NK-92 treated with Interleukin-12 subunit alpha and Interleukin-12 subunit beta, amount 100 ng/mL, for 24 hours (cell line): ENCODE measurements at regions not wholly inside any gene's neighbourhood (a gene's known extent, or its start where the extent isn't known, plus 50 kb on each side); places are given as distances from the start of the nearest gene placed in this dataset.
"Not testable (repeated sequence)": the region's sequence is repeated elsewhere in the genome, so short reads cannot be mapped to it uniquely, and the experiment has no call there.

ENCODE experiments used
- DNase-seq: peaks from one replicate; lab custom pipeline; 2025; lab: John Stamatoyannopoulos, UW

- no peak for DNase-seq
Measured at GRCh38 chr12:91307957-91308670, 125.5 kb upstream of the DCN start.

GRCh38 chr12:91290354-91290753 is 107.7 kb upstream of the DCN start:
- no peak for DNase-seq

DNA sequence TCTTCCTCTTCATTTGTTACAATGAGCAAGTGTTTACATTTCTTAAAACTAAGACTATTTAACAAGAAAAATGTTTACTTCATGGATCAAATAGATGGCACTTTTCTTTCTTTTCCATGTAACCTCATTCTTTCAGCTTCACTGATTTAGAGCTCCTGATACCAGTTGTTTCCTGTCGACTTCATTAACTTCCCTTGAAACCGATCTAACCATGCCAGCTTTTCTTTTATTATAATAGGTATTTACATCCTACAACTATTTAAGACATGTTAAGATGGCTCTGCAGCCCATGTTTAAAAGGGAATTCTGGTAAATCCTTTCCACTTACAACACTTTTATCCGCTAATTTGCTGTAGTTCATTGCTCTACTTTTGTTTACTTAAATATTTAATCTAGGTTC is 107.3 kb upstream of the DCN start:
- no peak for DNase-seq

GRCh38 chr12:91289072-91289471 is 106.5 kb upstream of the DCN start:
- DNase-seq: no peak

GRCh38 chr12:91287753-91288152 is 105.1 kb upstream of the DCN start:
- DNase-seq: no peak

DNA sequence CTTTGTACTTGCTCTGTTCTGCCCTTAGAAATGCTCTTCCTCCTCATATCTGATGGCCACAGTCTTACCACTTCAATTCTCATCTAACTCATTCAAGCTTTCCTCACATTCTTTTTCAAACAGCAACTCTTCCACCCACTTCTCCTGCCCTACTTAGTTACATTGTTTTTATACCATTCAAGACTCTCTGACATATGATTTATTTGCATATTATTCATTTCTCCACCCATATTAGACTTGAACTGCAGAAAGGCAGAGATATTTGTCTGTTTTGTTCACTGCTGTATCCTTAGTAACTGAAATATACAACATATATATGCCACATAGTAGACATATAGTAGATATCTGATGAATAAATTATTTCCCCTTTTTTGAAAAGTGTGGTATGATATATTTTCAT is 95.5 kb upstream of the DCN start:
- DNase-seq: no peak

- DNase-seq: no peak
Measured at GRCh38 chr12:91276509-91276908, 93.9 kb upstream of the DCN start.

GRCh38 chr12:91275321-91275720 is 92.7 kb upstream of the DCN start:
- no peak for DNase-seq

DNA sequence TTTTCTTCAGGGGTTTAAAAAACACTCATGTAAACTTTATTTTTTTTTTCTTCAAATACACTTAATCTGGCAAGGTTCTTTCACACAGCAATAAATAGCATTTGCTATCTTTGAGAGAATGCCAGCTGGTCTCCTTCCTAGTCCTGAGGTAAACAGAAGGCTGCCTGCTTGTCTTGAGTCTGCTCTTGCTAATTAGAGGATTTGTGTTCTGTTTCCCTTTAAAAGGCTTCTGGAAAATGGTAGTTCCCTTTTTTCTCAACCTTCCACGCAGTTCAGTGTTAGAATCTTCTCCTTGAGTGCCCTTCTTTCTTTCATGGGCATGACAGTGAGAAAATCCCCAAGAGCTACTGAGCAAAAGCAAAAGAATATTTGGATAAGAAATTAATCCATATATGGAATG is 92.3 kb upstream of the DCN start:
- no peak for DNase-seq

DNA sequence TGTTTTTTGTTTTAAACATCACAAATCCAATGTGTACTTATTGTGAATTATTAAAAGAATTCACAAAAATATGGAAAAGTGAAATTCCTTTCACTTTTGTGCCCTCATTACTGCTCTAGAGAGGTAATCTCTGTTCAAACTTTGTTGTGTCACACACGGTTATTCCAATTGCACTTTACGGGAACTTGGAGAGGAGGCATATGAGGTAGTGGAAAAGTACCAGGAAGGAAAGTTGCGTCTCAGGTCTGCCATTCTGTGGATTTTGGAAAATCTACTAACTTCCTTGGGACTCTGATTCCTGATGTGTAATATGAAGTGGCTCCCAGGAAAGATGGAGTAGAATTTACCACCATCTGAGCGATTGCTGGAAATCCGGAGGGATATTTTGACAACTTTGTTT is 90.9 kb upstream of the DCN start:
- DNase-seq: no peak

GRCh38 chr12:91272461-91273063 is 89.9 kb upstream of the DCN start:
- no peak for DNase-seq

GRCh38 chr12:91271185-91271584 is 88.6 kb upstream of the DCN start:
- DNase-seq: no peak

GRCh38 chr12:91267039-91267438 is 84.4 kb upstream of the DCN start:
- DNase-seq: no peak

- no peak for DNase-seq
Measured at GRCh38 chr12:91264178-91264577, 81.6 kb upstream of the DCN start.

GRCh38 chr12:91261820-91262676 is 79.4 kb upstream of the DCN start:
- no peak for DNase-seq

DNA sequence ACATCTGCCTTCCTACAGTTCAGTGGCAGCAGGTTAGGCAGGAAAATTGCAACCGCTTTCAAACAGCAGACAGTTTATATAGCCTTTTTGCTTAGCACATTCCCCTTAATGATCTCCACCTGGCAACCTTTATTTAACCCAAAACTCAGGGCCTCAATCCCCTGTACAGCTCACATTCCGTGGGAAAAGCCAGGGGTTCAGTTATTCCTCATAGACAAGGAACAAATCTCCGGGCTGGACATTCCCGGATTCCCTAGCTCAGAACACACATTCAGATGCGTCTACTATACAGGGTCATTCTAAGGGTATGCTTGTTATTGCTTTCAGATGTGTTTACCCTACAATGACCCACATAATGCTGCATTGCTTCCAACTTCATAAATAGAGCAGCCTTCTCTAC is 73.8 kb upstream of the DCN start:
- DNase-seq: no peak

DNA sequence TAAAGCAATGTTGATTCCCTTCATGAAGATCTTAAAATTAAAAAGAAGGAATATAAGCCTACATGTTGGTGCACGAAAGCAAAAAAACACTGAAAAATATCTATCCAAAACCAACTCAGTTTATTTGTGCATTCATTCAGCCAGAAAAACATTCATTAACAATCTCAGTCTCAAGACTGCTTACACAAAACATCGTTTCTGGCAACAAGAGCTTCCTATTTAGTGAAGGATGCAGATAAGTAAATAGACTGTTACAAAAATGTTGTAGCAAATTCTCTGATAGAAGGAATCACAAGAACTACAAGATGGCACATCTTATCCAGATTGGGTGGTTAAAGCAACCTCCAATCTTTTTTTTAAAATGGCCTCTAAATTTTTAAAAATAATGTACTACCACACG is 69.7 kb upstream of the DCN start:
- no peak for DNase-seq

DNA sequence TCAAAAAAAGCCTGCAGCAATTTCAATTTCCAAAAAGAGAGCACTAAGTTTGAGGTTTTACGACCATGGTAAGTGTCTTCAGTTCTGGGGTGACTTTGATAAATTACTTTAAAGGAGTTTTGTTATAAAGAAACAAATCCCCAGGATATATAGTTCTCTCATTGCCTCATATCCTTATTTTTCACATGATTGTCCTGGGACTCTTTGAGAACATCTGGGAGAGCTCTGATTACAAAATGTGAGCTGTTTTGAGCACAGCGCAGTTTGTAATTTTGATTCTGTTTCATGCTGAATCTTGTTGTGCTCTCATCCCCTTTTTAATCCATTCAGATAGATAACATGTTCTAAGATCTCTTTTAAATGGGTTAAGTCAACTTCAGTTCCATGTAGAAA is 67.7 kb upstream of the DCN start:
- no peak for DNase-seq

DNA sequence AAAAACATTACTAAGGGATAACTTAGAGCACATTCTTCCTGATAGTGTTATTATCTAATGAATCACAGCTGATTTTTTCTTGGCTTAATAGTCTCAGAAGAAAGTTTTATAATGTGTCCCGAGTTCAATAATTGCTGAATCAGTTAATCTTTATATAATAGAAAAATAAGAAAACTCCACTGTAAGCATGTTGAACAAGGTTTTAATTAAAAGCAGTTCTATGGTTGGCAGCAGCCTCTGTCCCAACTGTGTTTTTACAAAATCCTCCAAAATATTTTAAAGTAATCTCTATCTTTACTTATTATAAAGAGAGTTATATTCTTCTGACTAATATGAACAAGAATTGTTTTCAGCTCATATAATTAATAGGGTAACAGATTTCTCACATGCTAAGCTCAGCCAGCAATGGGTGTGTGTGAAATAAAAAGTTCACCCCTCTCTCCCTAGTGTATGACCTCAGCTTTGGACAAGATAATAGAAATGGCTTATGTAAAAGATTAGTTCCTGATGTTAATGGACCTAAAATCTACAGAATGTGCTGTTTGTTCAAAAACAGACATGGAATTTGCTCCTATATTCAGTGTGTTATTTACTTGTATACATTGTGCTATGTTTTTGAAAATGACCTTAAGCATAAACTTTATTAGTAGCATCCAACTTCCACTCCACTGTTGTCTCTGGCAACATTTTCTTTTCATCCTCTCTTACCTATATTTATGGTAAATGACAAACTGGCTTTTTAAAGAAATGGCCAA is 67.1 kb upstream of the DCN start:
- no peak for DNase-seq

- no peak for DNase-seq
Measured at GRCh38 chr12:91249054-91249453, 66.4 kb upstream of the DCN start.

GRCh38 chr12:91243177-91243576 is 60.6 kb upstream of the DCN start:
- not testable (repeated sequence) for DNase-seq

- DNase-seq: no peak
Measured at GRCh38 chr12:91241756-91242155, 59.1 kb upstream of the DCN start.
